ENCODE measurements at regions not wholly inside any gene's neighbourhood (a gene's known extent, or its start where the extent isn't known, plus 50 kb on each side); places are given as distances from the start of the nearest gene placed in this dataset.

GRCh38 chr12:45587012-45587411, 142.5 kb upstream of the ARID2 start:
- no peak for DNase-seq (ENCODE audit: low read depth in 2 of 2)

GRCh38 chr12:45587877-45588533, 141.5 kb upstream of the ARID2 start:
- DNase-seq (ENCODE audit: low read depth in 2 of 2) = no peak

- no peak for DNase-seq (ENCODE audit: low read depth in 2 of 2)
These were observed 138.9 kb upstream of the ARID2 start for GRCh38 chr12:45590646-45591045.

GRCh38 chr12:45591635-45592034, 137.9 kb upstream of the ARID2 start:
- no peak for DNase-seq (ENCODE audit: low read depth in 2 of 2)

- no peak for DNase-seq (ENCODE audit: low read depth in 2 of 2)
These were observed 133.1 kb upstream of the ARID2 start for GRCh38 chr12:45596366-45596765.

GRCh38 chr12:45598336-45598735, 131.2 kb upstream of the ARID2 start:
- DNase-seq (ENCODE audit: low read depth in 2 of 2) = no peak

GRCh38 chr12:45598761-45599160, 130.7 kb upstream of the ARID2 start:
- DNase-seq (ENCODE audit: low read depth in 2 of 2) = no peak

- DNase-seq (ENCODE audit: low read depth in 2 of 2) = no peak
These were observed 130.3 kb upstream of the ARID2 start for GRCh38 chr12:45599196-45599595.

- DNase-seq (ENCODE audit: low read depth in 2 of 2) = no peak
These were observed 128.1 kb upstream of the ARID2 start for GRCh38 chr12:45601390-45601789.

GRCh38 chr12:45601888-45602287, 127.6 kb upstream of the ARID2 start:
- DNase-seq (ENCODE audit: low read depth in 2 of 2) = no peak

GRCh38 chr12:45605624-45606023, 123.9 kb upstream of the ARID2 start:
- no peak for DNase-seq (ENCODE audit: low read depth in 2 of 2)

GRCh38 chr12:45611061-45611460, 118.4 kb upstream of the ARID2 start:
- no peak for DNase-seq (ENCODE audit: low read depth in 2 of 2)

- no peak for DNase-seq (ENCODE audit: low read depth in 2 of 2)
These were observed 118.0 kb upstream of the ARID2 start for GRCh38 chr12:45611495-45611894.

GRCh38 chr12:45612044-45612794, 117.3 kb upstream of the ARID2 start:
- DNase-seq (ENCODE audit: low read depth in 2 of 2) = no peak

GRCh38 chr12:45613296-45613695, 116.2 kb upstream of the ARID2 start:
- DNase-seq (ENCODE audit: low read depth in 2 of 2) = no peak

GRCh38 chr12:45613855-45614254, 115.7 kb upstream of the ARID2 start:
- no peak for DNase-seq (ENCODE audit: low read depth in 2 of 2)

- DNase-seq (ENCODE audit: low read depth in 2 of 2) = no peak
These were observed 114.2 kb upstream of the ARID2 start for GRCh38 chr12:45615268-45615667.

- no peak for DNase-seq (ENCODE audit: low read depth in 2 of 2)
These were observed 109.8 kb upstream of the ARID2 start for GRCh38 chr12:45619736-45620135.

GRCh38 chr12:45621703-45622102, 107.8 kb upstream of the ARID2 start:
- no peak for DNase-seq (ENCODE audit: low read depth in 2 of 2)

GRCh38 chr12:45622210-45622937, 107.1 kb upstream of the ARID2 start:
- DNase-seq (ENCODE audit: low read depth in 2 of 2) = no peak

GRCh38 chr12:45623221-45623620, 106.3 kb upstream of the ARID2 start:
- no peak for DNase-seq (ENCODE audit: low read depth in 2 of 2)

- no peak for DNase-seq (ENCODE audit: low read depth in 2 of 2)
These were observed 105.6 kb upstream of the ARID2 start for GRCh38 chr12:45623940-45624339.

GRCh38 chr12:45626965-45627364, 102.5 kb upstream of the ARID2 start:
- DNase-seq (ENCODE audit: low read depth in 2 of 2) = no peak
